ENCODE measurements at regions not wholly inside any gene's neighbourhood (a gene's known extent, or its start where the extent isn't known, plus 50 kb on each side); places are given as distances from the start of the nearest gene placed in this dataset.

- no peak for TF ChIP-seq ZSCAN20 (CRISPR knock-in tag; IDR thresholded peaks at IDR 0.05)
- no peak for TF ChIP-seq ESRRA (IDR thresholded peaks at IDR 0.05; ENCODE audit: borderline replicate concordance, low read length)
- no peak for TF ChIP-seq RARB (CRISPR knock-in tag; IDR thresholded peaks at IDR 0.05)
These were observed 457.9 kb downstream of the HDGFL1 start (continued) for GRCh38 chr6:23027281-23027680.

GRCh38 chr6:23031986-23032385 lies 462.6 kb downstream of the HDGFL1 start:
- H3K4me2 ChIP-seq = no peak overlapping the region
- no peaks in the 10 kb centered on the region for H3K4me1 ChIP-seq
- no peak overlapping the region for H3K4me3 ChIP-seq
- ATAC-seq = no peak
- CTCF ChIA-PET = no interaction called here
- POLR2A ChIA-PET = no interaction called here
- no peak overlapping the region for H3K27ac ChIP-seq
- FAIRE-seq = no peak
- H3K9me3 ChIP-seq = no peaks in the 10 kb centered on the region
- 34% methylated on average over 2 of the region's 2 CpGs for WGBS (ENCODE audit: missing lambda C conversion rate)
- no peak for DNase-seq (ENCODE audit: low read depth in 1 of 2, low spot score in 1 of 2)
- no peak for TF ChIP-seq JUNB (IDR thresholded peaks at IDR 0.05)

- FAIRE-seq (no peak), ATAC-seq (no peak), DNase-seq (ENCODE audit: low read depth in 1 of 2, low spot score in 1 of 2) (no peak)
- POLR2A ChIA-PET = interaction anchor here (0.5 kb wide), 1 partner anchor 315 kb away, joined by 3 read pairs; no protein-coding TSS in a partner anchor
- WGBS (ENCODE audit: missing lambda C conversion rate) = 56% methylated on average over 2 of the region's 2 CpGs
- Histone ChIP-seq H3K9me3 (no peaks in the 10 kb centered on the region), H3K4me1 (no peaks in the 10 kb centered on the region), H3K4me3 (no peak overlapping the region), H3K27ac (no peak overlapping the region), H3K4me2 (no peak overlapping the region)
- TF ChIP-seq CBX2 (IDR thresholded peaks at IDR 0.05; ENCODE audit: borderline replicate concordance, low read depth) = no peak
- no peak for TF ChIP-seq ZNF302 (CRISPR knock-in tag; IDR thresholded peaks at IDR 0.05)
- TF ChIP-seq RAD21 (conservative IDR thresholded peaks at IDR 0.05 in 1 of 2, IDR thresholded peaks at IDR 0.05 in 1 of 2) = no peak
- TF ChIP-seq TFCP2L1 (CRISPR knock-in tag; IDR thresholded peaks at IDR 0.05) = no peak
- TF ChIP-seq MAX (IDR thresholded peaks at IDR 0.05) = no peak
- TF ChIP-seq ZFP36 (IDR thresholded peaks at IDR 0.05; ENCODE audit: borderline replicate concordance, partially characterized antibody) = no peak
- no peak for TF ChIP-seq ELK1 (IDR thresholded peaks at IDR 0.05; ENCODE audit: low read depth, low read length)
- no peak for TF ChIP-seq HES2 (IDR thresholded peaks at IDR 0.05)
- TF ChIP-seq MYC (IDR thresholded peaks at IDR 0.05; ENCODE audit: borderline replicate concordance, low read length) = no peak
- TF ChIP-seq PHF8 (IDR thresholded peaks at IDR 0.05; ENCODE audit: borderline replicate concordance, low read depth) = no peak
- no peak for TF ChIP-seq ZSCAN20 (CRISPR knock-in tag; IDR thresholded peaks at IDR 0.05)
- TF ChIP-seq CEBPB (IDR thresholded peaks at IDR 0.05) = no peak
- TF ChIP-seq HOXB5 (CRISPR knock-in tag; IDR thresholded peaks at IDR 0.05) = no peak
- TF ChIP-seq MAFK (IDR thresholded peaks at IDR 0.05; ENCODE audit: partially characterized antibody) = no peak
- TF ChIP-seq FOXS1 (CRISPR knock-in tag; IDR thresholded peaks at IDR 0.05) = no peak
- TF ChIP-seq KDM1A (IDR thresholded peaks at IDR 0.05; ENCODE audit: low read depth) = no peak
- TF ChIP-seq FOSB (CRISPR knock-in tag; IDR thresholded peaks at IDR 0.05) = no peak
- CTCF ChIA-PET = no interaction called here
These were observed 465.6 kb downstream of the HDGFL1 start for GRCh38 chr6:23034926-23035325.

GRCh38 chr6:23036406-23036983 lies 467.1 kb downstream of the HDGFL1 start:
- TF ChIP-seq TFCP2L1 (CRISPR knock-in tag; IDR thresholded peaks at IDR 0.05) (no peak), HOXB13 (CRISPR knock-in tag; IDR thresholded peaks at IDR 0.05; ENCODE audit: low read depth) (no peak), ATOH8 (CRISPR knock-in tag; IDR thresholded peaks at IDR 0.05; ENCODE audit: low read depth) (no peak), ELK1 (IDR thresholded peaks at IDR 0.05; ENCODE audit: low read depth, low read length) (no peak), RFX5 (IDR thresholded peaks at IDR 0.05) (no peak), NR3C1 (IDR thresholded peaks at IDR 0.05) (no peak), POLR2AphosphoS2 (conservative IDR thresholded peaks at IDR 0.05; ENCODE audit: low read length) (no peak), FOSL2 (IDR thresholded peaks at IDR 0.05) (no peak), FOSL2 (CRISPR knock-in tag; IDR thresholded peaks at IDR 0.05) (no peak)
- Histone ChIP-seq H3K9me3 (no peaks in the 10 kb centered on the region), H3K4me3 (no peak overlapping the region), H3K4me1 (no peaks in the 10 kb centered on the region), H3K4me2 (no peak overlapping the region), H3K27ac (no peak overlapping the region)
- ChIA-PET CTCF (no interaction called here), POLR2A (no interaction called here)
- DNase-seq (ENCODE audit: low read depth in 1 of 2, low spot score in 1 of 2) = no peak
- WGBS (ENCODE audit: missing lambda C conversion rate) = 71% methylated on average over 4 of the region's 4 CpGs
- ATAC-seq = no peak
- FAIRE-seq = no peak

Measured in A549 (cell line).